HG03108 (cell line): ENCODE measurements at regions not wholly inside any gene's neighbourhood (a gene's known extent, or its start where the extent isn't known, plus 50 kb on each side); places are given as distances from the start of the nearest gene placed in this dataset.
"Not testable (repeated sequence)": the region's sequence is repeated elsewhere in the genome, so short reads cannot be mapped to it uniquely, and the experiment has no call there.

Source experiments
- ATAC-seq: cut with Tn5 transposase; IDR thresholded peaks from one replicate; pipeline ENCODE4 v1.9.1; 2021; ENCODE audit warnings: moderate library complexity; ENCODE audit not compliant: unreplicated experiment

DNA sequence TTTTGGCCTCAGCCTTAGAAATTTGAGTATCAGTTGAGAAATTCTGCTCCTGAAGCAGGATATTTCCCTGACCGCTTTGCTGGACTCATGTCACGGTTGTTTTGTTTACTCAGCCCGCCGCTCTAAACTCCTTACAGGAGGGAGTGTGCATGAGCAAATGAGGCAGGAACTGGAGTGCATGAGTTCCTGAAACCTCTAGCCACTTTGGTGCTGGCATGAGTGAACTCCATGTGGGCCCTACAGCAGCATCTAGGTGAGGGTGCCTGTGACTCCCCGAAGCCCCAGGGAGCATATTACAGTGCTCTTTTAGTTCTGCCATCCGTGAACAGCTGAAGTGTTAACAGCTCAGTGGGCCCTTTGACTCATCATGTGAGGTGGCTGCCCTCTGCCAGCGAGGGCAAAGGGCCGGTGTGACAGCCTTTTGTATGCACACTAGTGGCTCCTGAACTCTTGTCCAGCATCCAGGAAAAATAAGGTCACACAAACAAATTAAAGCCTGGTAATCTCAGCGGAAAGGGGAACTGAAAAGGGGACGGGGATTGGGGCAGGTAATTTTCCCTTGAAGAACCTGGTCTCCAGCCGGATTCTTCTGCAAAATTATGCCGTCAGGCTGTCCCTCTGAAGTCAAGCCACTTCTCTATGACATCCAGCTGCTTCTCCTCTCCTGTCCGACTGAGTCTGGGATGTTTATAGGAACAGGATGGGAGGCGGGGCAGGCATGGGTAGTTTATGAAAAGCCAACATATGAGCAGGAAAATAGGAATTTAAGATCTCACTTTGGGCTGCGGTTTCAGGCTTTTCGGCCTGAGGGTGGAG lies 1668.7 kb downstream of the SUCLG1 start:
- ATAC-seq: no peak

DNA sequence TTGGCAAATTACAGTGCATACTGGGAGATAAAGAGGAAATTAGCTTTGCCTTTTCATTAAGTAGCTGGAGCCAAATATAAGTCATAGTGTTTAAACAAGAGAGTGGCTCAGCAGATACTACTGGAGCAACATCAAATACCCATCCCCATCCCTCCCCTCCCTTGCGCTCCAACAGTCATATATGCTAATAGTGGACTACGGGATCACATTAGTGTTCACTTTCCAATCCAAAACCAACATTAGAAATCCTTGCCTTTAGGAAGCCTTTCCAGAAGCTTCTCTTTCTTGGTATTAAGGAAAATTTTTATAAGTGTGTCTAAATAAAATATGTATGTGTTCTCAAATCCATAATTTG lies 1669.3 kb downstream of the SUCLG1 start:
- ATAC-seq: no peak

DNA sequence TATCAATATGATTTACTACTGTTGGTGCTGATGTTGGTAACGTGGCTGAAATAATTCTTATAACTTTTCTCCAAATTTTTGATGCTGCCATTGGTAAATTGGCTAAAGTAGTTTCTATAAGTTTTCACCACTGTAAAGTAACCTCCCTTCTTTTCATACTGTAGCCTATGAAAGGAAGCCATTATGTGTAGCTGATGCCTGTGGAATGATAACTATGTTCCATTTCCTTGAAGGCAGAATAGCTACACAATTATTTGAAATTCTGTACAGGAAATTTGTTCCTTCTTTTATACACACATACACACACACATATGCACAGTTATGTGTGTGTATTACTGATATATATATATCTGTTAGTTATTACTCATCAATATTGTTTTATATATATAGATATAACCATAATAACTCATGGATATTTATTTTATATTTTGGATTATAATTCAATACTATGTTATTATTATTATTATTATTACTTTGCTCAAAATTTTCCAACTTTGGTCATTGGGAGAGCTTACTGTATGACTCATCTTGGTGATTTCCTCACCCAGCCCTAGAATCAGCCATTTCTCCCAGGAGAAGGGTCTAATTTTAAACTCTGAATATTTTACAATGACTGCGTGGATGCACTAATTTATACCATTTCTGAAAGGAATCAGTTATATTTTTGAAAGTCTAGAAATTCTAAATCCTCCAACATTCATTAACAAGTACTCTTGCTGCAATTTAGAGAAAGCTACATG lies 1677.7 kb downstream of the SUCLG1 start:
- ATAC-seq: no peak

DNA sequence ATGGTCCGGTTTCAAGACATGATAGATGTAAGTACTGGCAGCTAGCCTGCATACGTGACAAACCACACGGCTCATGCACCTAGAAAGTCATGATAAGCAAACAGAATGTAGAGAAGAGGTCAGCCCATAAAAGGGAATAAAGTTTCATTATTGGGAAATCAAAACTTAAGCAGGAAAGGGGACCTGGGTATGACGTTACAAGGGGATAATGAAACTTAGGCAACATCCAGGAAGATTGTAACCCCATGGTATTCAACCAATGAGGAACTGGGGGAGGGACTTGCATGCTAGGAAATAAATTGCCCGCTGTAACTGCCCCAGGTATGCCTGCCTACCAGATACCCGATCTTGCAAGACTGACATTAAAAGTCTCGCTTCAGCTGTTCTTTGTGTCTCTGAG lies 1679.0 kb downstream of the SUCLG1 start:
- ATAC-seq: no peak

DNA sequence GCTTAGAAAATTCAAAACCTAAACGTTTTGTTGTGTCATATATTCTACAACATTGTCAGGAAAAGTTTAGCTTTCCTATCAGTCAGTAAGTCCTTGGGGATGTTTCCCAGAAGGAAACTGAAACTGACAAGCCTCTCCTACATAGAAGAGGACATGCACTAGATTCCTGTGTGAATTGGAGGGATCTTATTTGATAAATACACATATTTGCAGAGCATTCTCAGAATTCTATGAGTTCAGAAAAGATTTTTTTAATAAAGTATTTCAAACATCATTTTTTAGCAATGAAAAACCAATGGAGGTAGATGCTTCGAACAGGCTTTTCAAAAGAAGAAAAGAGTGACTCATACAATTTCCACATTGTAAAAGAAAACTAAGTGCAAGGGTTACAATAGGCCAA lies 1706.7 kb downstream of the SUCLG1 start:
- no peak for ATAC-seq

DNA sequence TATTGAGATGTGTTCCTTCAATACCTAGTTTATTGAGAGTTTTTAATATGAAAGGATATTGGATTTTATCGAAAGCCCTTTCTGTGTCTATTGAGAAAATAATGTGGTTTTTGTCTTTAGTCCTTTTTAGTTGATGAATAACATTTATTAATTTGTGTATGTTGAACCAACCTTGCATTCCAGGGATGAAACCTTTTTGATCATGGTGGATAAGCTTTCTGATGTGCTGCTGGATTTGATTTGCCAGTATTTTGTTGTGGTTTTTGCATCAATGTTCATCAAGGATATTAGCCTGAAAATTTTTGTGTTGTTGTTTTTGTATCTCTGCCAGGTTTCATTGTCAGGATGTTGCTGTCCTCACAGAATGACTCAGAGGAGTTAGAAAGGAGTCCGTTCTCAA lies 1710.4 kb downstream of the SUCLG1 start:
- no peak for ATAC-seq

DNA sequence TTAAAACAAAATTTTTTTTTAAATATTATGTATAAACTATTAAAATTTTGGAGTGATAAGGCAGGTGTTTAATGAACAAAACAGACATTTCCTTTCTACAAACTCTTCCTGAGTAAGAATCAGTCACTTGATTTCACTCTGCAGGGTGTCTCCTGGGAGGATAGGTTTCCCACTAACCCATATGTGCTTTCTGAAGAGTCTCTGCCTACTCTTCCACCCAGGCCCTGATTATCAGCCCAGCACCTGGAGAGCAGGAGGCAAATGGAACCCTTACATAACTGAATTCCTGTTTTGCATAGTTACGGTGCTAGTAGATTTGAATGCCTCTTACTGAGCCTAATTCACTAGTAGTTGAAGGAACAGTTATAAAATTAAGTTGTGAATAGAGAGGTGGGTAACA lies 1718.6 kb downstream of the SUCLG1 start:
- ATAC-seq: no peak

DNA sequence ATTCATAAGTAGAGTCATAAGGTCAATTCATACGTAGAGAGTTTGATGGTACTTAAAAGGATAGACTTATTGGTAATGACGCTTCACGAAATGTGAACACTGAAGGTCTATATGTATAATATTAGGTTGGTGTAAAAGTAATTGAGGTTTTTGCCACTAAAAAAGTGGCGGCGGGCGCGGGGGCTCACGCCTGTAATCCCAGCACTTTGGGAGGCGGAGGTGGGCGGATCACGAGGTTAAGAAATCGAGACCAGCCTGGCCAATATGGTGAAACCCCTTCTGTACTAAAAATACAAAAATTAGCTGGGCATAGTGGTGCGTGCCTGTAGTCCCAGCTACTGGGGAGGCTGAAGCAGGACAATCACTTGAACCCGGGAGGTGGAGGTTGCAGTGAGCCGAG lies 1721.1 kb downstream of the SUCLG1 start:
- ATAC-seq: not testable (repeated sequence)

DNA sequence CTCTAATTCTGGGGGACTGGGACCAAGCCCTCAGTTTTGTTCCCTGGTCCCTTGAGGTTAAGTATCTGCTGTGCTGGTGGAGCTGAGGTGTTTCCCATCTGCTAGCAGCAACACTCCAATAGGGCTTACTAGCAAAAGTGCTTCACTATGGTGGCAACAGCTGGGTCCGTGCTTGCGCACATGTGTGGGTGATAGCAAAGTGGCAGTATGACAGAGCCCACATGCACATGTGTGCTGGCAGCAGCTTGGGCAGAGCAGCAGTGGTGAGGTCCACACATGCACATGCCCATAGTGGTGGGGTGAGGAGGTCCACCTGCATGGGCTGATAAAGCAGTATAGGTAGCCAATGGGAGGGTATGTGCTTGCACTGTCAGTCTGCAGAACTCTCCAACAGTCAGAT lies 1723.7 kb downstream of the SUCLG1 start:
- ATAC-seq: no peak

DNA sequence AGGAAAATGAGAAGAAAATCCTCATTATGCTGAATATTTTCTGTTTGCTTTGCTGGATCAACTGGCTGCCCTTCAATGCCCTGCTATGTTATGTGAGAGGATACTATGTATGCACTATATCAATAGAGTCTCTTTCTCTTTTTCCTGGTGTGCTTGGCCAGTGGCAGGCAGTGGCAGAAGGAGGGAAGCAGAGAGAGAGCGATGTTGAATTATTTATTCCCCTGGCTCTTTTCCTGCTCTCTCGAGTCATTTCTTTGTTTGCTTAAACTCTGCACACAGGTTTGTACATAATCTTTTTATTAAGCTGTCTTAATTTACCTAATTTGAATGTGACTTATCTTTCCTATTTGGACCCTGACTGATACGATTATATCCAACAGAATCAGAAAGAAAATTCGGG lies 1727.3 kb downstream of the SUCLG1 start:
- no peak for ATAC-seq

DNA sequence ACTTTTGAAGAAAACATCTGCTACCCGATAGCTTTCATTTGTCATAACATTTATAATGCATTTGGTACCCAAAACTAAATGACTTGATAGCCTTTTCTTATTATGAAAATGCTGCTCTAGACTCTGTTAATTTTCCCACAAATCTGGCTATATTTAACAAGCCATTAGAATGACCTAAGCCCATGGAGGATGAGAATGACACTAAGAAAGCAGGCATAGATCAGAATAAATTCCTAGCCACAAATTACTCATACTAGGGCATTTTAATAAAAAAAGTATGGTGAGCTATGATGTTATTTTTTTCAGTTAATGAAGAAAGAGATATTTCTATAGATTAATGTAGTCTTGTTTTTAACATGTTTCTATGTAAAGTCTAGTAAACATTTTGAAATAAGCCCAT lies 1728.3 kb downstream of the SUCLG1 start:
- ATAC-seq: no peak

DNA sequence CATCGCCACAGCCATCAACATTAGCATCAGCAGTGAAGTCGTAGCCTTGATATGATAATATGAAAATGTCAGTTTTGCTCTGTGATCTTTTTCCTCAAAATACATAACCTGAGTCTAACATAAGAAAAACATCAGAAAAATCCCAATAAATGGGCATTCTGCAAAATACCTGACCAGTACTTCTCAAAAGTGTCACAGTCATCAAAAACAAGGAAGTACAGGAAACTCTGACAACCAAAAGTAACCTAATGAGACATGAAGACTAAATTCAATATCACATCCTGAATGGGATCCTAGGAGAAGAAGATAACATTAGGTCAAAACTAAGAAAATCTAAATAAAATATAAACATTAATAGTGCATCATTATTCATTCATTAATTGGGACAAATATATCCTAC lies 1731.0 kb downstream of the SUCLG1 start:
- no peak for ATAC-seq

DNA sequence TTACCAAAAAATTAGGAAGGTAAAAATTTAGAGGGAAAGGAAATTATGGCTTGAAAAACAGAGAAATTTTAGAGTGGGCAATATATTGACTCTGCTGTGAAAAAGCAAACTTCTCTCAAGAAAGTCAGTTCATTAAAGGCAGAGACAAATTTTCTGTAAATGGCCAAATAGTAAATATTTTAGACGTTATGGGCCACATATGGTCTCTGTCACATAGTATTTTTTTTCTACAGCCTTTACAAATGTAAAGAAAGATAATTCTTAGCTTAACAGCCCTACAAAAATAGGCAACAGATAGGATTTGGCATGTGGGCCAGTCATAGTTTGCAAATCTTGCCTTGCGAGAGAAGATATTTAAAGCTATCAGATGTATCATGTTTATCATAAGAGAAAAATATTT lies 1750.4 kb downstream of the SUCLG1 start:
- no peak for ATAC-seq

DNA sequence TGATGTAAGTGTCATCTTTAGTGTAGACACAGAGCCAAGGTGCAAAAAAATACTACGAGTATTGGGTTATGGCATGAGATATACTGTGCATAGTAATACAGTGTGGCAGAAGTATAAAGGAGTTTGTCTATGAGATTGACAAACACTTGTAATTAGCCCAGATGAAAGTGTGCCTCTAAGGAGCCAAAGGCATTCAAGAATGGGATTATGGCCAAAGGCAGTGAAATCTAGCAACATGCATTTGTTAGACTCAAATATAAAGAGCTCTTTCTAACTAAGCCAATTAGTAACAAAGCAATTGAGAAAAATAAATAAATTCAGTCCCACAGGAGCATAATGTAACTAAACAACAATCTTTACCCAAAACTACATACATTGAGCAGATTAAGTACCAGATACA lies 1761.8 kb downstream of the SUCLG1 start:
- no peak for ATAC-seq

DNA sequence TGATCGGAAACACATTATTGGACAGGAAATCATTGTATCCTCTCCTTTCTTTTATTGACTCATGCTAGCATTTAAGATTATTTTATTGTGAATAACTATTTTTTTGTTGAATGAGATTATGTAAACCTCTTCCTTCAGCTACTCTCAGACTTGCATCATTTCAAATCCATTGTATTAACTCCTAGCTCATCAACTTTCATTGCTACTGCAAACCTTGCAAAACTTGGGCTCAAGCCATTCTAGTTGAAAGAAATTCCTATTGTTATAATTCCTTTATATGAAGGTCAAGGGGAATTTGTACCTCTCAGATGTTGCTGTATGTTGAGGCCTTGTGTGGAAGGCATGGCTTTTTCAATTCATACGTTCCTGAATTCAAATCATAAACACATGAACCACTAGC lies 1764.6 kb downstream of the SUCLG1 start:
- ATAC-seq: no peak

DNA sequence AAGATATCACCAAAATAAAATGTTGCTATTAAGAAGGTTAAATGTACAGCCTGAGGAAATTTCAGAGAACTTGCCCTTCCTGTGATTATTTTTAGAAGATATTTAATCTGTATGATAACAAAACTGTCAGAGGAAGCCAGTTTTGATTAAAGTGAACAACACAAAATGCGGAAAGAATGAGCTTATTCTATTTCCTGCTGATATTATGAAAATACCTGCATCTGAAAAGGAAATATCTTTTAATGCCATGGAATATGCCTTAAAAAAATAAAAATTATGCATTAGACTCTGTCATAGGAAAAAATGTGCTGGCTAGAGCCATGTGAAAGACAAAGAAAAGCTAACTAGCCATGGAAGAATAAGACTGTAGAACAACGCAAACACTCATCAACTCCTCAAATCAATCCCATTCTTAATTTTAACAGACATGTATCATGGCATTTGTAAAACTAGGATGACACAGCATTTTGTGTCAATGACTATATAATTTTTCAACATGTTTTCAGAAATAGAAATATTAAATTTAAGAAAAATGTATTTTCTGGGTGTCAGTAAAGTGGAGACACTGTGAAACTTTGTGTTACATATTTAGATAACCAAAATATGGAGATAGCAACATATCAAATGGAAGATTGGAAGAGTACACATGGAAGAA lies 1768.2 kb downstream of the SUCLG1 start:
- no peak for ATAC-seq

DNA sequence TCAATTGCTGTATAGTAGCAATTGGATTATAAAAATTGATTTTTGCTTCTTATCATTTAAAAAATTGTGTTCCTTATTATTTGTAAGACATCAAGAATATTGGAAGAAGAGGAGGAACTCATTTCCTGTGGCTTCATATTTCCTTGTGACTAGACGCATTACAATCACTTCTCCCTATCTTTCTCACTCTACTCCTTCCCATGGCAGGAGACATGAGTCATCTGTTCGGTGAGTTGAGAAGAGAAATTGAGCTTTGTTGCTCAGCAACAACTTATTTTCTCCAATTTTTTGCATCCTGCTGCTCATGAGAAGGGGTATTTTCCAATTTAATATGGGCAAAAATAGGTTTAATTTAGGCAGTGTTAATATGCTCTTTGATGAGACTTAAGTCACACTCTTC lies 1783.9 kb downstream of the SUCLG1 start:
- no peak for ATAC-seq

DNA sequence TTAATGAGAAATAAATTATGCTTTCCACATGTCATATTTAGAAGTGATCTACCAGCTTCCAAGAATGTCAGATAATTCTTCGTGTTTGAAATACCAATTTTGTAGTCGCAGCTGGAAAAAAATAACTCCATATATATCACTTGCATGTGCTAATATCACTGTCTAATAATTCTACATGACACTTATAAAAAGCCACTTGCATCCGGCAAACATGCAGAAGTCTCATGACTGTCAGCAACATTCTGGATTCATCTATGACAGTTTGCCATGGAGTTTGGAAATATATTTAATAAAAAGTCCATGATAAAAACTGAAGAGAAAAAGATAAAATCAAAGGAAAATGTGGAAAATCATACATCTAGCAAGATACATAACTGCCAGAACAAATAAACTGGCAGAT lies 1784.4 kb downstream of the SUCLG1 start:
- ATAC-seq: no peak

DNA sequence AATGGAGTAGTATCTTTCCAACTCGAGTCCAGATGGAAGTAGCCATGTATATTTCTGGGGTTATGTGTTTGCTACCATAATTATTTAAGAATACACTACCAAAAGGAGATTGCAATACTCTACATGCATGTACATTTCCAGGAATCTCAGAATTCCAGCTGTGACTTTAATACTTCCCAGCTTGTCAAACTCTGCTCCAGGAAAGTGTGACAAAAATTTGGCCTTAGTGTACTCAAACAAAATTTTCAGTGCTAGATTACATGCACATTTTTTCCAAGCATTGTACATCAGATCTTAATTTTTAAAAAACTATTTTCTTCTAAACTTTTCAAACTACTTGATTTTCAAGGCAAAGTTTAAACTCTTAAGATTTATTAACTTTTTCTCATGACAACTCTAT lies 1791.6 kb downstream of the SUCLG1 start:
- ATAC-seq: no peak

DNA sequence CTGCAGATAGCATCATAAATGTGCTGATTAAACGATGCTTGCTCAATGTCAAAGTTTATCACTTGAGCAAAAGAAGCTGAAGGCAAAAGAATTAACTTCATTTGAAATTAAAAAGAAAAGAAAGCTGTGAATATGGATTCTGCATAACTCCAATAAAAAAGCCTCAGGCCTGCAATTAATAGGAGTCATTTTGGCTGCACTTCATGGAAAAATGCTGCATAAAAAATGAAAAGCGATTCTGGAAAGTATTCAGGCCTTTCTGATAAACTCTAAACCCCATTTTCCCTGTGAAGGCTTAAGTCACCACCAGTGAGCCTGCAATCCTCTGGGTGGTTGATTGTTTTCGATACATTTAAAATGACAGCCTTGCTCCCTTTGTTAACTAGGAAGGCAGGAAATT lies 1793.4 kb downstream of the SUCLG1 start:
- no peak for ATAC-seq

DNA sequence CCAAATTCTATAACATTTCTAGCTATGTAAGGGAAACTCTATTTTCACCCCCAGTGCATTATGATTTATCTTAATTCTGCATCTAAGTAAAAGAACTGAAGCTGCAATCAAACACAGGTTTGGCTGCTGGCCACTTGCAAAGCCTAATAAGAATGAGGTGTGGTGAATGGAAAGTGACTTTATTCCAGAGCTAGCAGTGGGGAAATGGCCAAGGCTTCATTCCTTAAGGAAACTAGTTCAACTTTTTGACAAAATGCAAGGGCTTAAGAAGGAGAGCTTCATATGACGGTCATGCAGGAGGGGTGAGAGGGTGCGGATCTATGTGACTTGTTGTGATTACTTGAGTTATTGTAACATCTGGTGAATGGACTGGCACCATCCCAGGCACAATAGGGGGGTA lies 1802.0 kb downstream of the SUCLG1 start:
- no peak for ATAC-seq

DNA sequence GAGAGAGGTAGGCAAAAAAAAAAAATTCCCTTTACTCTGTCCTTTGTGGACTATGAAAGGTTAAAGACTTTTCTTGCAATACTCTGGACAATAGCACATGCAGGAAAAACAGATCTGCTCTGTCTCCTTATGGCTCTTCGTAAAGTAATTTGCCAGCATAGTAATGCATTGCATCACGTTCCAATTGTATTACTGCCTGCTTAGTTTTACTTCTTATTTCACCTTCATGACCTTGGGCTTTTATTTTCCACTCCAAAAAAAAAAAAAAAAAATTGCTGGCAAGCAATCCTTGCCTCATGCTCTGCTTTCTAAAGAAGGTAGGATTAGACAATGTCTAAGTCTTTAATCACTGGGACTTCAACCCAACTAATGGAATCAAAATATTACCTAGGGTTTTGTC lies 1802.7 kb downstream of the SUCLG1 start:
- ATAC-seq: no peak
